HL-60 (cell line): ENCODE measurements at regions not wholly inside any gene's neighbourhood (a gene's known extent, or its start where the extent isn't known, plus 50 kb on each side); places are given as distances from the start of the nearest gene placed in this dataset.

Source experiments
- GABPA ChIP-seq: IDR thresholded peaks from 2 replicates; pipeline ENCODE4 v1.6.1; 2012; ENCODE audit warnings: low read depth
- TF ChIP-seq, protein P1 (sequence below): IDR thresholded peaks from one replicate; pipeline ENCODE4 v1.5.1; 2011; ENCODE audit warnings: low read length, control low read depth, inconsistent platforms; ENCODE audit not compliant: insufficient read depth
- TF ChIP-seq, protein P2 (sequence below): IDR thresholded peaks from 2 replicates; pipeline ENCODE4 v1.6.1; 2012; ENCODE audit warnings: low read depth; ENCODE audit not compliant: insufficient replicate concordance

DNA sequence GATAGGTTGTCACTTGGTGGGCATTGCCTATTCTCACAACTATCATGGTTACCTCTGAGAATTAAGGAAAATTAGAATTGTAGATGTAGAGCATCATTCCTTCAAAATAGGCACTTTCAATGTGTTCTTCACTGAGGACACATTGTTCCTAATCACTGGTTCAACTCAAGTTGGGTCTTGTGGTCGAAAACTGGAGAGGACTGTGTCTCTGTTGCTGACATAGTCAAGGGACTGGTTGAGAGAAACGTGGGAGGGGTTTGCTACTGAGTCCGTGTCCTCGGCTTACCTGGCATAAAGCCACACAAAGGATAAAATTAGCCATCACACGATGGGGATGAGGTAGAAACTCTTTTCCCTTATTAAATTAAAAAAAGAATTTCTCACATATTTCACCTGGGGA is 205.9 kb upstream of the CD180 start:
- TF ChIP-seq, protein P1, sequence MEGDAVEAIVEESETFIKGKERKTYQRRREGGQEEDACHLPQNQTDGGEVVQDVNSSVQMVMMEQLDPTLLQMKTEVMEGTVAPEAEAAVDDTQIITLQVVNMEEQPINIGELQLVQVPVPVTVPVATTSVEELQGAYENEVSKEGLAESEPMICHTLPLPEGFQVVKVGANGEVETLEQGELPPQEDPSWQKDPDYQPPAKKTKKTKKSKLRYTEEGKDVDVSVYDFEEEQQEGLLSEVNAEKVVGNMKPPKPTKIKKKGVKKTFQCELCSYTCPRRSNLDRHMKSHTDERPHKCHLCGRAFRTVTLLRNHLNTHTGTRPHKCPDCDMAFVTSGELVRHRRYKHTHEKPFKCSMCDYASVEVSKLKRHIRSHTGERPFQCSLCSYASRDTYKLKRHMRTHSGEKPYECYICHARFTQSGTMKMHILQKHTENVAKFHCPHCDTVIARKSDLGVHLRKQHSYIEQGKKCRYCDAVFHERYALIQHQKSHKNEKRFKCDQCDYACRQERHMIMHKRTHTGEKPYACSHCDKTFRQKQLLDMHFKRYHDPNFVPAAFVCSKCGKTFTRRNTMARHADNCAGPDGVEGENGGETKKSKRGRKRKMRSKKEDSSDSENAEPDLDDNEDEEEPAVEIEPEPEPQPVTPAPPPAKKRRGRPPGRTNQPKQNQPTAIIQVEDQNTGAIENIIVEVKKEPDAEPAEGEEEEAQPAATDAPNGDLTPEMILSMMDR, result no peak
- TF ChIP-seq, protein P2, sequence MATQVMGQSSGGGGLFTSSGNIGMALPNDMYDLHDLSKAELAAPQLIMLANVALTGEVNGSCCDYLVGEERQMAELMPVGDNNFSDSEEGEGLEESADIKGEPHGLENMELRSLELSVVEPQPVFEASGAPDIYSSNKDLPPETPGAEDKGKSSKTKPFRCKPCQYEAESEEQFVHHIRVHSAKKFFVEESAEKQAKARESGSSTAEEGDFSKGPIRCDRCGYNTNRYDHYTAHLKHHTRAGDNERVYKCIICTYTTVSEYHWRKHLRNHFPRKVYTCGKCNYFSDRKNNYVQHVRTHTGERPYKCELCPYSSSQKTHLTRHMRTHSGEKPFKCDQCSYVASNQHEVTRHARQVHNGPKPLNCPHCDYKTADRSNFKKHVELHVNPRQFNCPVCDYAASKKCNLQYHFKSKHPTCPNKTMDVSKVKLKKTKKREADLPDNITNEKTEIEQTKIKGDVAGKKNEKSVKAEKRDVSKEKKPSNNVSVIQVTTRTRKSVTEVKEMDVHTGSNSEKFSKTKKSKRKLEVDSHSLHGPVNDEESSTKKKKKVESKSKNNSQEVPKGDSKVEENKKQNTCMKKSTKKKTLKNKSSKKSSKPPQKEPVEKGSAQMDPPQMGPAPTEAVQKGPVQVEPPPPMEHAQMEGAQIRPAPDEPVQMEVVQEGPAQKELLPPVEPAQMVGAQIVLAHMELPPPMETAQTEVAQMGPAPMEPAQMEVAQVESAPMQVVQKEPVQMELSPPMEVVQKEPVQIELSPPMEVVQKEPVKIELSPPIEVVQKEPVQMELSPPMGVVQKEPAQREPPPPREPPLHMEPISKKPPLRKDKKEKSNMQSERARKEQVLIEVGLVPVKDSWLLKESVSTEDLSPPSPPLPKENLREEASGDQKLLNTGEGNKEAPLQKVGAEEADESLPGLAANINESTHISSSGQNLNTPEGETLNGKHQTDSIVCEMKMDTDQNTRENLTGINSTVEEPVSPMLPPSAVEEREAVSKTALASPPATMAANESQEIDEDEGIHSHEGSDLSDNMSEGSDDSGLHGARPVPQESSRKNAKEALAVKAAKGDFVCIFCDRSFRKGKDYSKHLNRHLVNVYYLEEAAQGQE, result no peak
- TF ChIP-seq GABPA, result no peak
